ENCODE measurements at regions not wholly inside any gene's neighbourhood (a gene's known extent, or its start where the extent isn't known, plus 50 kb on each side); places are given as distances from the start of the nearest gene placed in this dataset.

DNA sequence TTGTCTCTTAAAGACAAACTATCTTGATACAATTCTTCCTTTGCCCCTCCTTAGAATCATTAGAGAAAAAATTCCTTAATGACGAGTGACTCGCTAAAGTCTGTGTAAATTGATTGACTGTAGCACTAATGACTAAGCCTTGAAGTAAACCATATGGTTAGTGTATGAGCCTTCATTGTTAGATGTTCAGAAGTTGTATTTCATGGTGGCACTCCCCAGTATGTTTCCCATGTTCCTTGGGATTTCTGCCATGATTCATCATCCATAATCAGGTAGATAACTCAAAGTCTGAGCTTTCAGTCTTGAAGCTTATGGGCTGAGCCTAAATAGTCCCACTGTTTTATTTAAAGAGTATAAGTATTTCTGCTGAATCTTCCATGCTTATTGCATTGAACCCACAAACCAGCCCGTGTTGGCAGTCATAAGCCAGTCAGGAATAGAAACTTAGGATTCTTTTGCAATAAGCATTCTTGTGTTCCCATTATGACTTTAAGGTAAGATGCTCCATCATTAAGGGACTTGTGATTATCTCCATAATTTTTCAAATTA lies 371.2 kb upstream of the RARB start:
- DNase-seq = no peak

DNA sequence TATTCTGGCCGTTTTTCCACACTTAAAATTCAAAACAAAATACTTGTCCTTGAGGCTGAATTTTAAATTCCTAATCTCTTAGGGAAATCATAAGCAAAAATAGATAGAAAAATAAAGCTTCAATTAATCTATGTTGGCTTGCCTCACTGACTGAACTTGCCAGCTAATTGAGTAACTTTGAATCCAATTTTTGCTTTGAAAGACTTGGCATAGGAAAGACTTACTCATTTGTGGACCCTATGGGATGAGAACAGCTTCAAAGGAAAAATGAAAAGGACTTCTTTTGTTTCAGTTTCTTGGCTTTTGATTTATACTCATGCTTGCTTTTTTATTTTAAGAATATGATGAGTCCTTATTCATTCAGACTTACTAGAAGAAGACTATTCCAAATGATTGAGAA lies 370.7 kb upstream of the RARB start:
- no peak for DNase-seq

DNA sequence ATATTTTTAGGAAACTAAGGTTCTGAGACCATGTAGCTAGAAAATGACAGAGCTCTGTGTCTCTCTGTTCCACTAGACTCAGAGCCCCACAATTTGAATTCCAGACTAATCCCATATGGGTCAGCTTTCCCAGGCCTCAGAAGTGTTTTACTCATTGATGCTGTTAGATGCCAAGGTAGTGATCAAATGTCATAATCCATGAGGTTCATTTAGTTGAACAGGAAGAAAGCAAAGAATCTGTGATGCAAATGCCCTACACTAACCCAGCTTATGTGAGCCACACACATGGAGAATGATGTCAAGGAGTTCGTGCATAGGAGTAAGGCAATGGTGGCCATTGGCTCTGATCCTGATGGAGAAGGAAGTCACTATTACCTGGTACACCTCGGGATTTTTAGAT lies 363.4 kb upstream of the RARB start:
- DNase-seq = no peak

DNA sequence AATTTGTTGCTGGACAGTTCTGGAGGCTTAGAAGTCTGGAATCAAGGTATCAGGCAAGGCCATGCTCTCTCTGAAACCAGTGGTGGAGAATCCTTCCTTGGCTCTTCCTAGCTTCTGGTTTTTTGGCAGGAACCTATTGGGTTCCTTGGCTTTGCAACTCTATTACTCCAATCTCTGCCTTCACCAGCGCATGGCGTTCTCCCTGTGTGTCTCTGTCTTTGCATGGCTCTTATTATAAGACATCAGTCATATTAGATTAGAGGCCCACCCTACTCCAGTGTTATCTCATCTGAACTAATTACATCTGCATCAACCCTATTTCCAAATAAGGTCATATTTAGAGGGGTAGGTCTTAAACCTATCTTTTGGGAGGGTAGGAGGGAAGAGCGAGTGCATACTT lies 358.1 kb upstream of the RARB start:
- no peak for DNase-seq

DNA sequence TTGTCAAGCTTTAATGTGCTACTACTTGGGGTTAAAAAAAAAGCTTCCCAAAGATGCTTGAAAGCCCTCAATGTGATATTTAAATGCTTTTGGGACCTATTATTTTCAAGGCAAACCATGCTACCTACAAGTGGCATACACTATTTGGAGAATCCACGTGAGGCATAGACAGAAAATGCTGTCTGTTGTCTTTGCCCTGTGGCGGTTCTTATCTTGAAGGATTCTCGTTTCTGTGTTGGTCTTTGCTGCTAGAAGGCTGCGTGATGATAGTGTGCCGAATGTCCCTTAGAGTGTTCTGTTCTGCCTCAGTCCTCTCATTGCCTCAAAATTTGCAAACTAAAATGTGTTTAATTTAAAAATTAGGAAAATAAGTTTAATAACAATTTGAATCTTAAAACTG lies 356.2 kb upstream of the RARB start:
- no peak for DNase-seq

DNA sequence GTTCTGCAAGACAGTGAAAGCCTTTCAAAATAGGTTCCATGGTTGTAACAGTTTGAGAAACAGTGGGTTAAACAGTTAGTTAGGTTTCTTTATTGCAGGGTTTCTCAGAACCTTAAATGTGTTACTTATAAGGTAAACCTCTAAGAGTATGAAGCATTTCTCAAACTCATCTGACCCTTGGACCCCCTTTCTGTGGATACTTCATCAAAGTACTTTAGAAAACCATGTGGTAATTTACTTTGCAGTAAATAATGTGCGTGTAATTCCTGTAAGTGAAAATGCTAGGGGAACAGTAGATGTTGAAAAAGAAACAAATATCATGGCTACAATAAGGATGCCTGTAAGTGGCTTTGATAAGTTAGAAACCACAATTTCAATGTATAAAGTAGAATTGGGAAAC lies 354.6 kb upstream of the RARB start:
- no peak for DNase-seq

DNA sequence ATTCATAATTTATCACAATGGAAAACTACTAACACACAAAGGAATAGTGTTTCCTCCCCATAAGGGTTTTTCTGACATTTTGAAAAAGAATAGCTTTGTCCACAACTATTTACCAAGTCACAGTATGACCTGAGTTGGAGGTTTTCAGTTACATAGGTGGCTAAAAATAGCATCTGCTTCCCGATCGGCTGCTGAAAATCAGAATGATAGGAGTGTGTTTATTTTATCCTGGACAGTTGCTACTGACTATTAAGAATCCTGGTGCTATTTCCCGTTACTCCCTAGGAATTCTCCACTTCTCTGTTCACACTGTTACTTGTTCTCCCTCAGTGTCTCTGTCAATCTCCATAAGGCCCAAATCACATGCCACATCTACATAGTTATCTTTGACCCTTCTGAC lies 353.9 kb upstream of the RARB start:
- DNase-seq = no peak

DNA sequence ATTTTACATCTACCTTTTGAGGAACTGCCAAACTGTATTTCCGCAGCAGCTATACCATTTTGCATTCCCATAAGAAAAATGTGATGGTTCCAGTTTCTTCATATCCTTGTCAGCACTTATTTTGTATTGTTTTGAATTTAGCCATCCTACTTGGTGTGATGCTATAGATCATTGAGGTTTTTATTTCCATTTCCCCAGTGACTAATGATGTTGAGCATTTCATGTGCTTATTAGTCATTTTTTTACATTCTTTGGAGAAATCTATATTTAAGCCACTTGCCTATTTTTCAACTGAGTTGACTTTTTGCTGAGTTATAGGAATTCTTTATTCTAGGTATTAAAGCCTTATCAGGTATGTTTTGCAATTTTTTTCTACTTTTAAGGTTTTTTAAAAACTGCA lies 347.6 kb upstream of the RARB start:
- no peak for DNase-seq

DNA sequence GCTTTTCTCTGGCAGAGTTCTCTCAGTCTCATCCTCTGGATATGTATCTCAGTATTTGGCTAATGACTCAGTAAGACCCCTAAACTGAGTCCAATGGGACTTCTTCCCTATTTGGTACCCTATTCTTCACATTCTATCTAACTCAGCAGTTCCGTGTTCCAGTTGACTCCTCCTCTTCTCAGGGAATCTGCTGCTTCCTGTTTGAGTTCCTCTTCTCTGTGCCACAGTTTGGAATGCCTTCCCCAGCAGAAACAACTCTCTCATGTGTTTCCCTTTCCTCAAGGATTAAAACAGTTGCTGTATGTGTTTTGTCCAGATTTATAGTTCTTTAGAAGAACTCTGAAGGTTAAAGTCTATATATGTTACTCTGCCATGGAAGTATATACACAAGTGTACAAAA lies 344.0 kb upstream of the RARB start:
- no peak for DNase-seq

DNA sequence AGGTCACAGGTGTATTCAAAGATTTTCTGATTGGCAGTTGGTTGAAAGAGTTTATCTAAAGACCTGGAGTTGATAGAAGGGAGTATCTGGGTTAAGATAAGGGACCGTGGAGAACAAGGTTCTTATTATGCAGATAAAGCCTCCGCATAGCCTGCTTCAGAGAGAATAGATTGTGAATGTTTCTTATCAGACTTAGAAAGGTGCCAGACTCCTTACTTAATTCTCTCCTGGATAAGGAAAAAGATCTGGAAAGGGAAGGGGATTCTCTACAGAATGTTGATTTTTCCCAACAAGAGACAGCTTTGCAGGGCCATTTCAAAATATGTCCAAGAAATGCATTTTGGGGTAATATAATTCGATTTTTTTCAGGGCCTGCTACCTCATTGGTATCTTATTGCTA lies 341.3 kb upstream of the RARB start:
- no peak for DNase-seq

DNA sequence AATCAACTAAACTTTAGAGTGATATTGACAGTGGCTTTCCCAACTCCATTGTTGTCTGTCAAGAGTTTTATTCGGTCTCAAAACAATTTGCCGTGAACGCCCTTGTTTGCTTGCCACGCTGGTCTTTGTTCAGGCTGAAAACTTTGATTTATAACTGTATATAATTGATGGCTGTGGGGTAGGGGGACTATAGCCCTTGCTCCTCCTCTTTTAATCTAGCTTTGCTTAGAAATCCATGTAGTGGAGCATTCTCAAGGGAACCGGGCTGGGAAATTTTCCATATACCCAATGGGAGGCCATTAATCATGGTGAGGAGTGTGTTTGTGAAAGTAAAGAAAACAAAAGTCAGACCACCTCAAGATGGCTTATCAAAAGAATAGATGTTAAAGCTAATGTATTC lies 339.8 kb upstream of the RARB start:
- DNase-seq = no peak

DNA sequence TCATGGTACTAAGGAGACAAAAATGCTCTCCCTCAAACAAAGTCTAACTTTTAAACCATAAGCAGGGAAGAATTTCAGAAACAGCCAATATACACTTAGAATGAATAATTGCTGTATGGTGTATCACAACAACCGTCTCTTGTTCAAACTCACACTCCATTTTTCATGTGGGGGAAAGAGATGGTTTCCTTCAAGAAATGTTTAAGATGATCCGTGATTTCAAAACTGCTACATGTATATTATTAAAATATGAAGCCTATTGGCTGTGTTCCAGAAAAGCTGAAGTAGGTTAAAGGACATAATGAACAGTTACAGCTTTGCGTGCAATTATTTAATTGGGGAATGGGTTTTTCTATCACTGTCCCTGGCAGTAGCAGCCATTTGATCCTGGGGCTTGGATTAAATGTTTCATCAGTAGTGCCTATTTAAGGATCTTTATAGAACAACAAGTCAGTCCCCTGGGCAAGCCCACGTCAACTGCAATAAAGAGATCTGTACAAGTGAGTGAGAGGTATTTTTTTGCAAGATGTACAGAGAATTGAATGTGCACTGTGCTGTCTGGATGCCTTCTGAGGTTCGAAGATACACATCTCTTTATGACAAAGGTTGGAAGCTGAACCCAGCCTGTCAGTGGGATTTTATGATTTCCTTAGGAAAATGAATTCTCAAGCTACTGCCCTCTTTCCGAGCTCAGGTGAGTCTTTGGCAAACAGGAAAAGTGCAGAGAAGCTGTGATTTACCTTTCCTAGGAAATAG lies 337.2 kb upstream of the RARB start:
- DNase-seq = no peak

DNA sequence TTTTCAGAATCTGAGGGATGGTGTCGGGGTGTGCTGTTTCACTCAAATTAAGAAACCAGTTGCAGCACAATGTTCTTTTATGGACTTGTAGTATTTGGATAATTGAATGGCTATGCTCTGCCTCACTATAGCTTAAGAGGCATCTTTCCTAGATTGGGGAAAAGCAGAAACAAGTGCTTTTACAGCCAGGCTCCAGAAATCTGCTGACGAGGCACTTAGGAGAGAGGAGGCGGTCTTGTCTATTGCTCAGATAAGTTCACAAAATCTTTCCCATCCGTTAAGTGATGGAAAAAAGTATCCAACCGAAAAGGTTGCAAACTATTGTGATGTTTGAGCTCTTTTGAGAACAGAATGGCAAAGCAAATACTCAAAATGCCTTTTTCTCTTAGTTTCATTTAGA lies 336.1 kb upstream of the RARB start:
- no peak for DNase-seq

DNA sequence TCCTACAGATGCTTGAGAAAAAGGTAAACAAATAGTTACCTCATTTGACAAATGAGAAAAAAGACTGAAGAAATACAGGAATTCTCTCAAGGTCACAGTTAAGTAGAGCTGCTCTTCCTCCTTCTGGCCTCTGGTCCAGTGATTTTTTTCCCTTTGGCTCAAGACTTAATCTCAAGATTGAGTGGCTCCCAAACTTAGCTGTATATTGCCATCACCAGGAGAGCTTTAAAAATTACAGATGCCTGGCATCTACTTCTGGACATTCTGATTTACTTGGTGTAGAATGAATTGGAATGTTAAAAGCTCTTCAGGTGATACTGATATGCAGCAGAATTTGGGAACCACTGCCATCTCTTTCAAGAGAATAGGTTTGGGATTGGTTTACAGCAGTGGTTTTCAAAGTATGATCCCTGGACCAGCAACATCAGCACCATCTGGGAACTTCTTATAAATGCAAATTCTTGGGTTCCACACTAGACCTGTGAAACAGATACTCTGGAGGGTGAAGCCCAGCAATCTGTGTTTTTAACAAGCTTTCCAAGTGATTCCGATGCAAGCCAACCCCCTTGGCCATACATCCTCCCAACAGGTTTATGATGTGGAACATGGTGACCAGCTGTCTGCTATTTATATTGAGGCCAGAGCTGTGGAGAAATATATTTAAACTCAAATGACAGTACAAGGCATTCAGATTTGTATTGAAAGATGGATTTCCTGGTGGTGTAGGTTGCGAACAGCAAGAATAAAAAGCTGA lies 333.0 kb upstream of the RARB start:
- no peak for DNase-seq

DNA sequence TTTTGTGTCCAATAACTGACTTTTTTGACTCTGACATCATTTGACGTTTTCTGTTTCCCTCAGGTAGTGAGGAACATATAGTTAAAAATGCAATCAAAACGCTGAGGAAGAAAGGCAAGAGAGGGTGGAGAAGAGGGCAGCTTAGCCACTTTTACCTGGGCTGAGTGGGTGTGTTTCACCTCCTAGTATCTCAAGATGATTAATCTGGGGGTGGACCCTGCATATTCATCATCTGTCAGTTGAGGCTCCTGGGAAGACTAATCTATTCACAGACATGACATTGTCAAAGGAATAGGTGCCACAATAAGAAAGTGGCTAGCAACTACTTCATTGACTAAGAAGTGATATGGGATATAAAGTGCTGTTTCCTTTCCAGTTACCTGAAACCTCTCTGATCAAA lies 331.5 kb upstream of the RARB start:
- DNase-seq = no peak

DNA sequence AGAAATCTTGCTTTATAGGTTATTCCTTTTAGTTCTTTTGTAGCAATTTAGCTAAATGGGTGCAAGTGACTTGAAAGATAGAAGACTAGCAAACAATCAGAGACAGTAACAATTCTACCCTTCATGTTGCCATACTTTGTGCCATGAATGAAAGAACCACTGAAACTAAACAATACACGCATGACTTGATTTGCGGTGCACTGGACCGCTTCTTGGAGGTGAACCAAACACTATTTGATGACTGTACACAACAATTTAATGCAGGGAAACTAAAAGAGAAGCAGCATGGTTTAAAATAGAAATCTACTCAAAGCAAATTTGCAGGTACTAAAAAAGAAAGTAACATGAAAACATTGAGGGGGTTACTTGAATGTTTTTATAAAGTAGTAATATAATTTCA lies 331.0 kb upstream of the RARB start:
- no peak for DNase-seq

DNA sequence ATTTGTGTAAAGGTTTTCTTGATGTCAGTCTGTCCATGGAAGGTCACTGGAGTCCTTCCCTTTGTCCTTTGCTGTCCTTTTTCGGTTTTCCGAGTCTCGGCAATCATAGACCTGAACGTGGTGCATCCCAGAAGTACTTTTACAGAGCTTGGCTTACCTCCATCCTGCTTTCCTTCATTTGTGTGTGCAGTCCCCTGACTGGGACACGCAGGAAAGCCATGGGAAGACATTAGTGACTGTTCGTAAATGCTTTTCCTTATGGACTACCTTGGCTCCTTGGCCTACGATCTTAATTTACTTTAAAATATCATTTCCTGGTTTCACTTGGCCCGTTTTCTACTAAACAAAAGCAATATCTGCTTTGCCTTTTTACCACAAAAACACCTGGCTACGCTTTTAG lies 328.4 kb upstream of the RARB start:
- DNase-seq = no peak

DNA sequence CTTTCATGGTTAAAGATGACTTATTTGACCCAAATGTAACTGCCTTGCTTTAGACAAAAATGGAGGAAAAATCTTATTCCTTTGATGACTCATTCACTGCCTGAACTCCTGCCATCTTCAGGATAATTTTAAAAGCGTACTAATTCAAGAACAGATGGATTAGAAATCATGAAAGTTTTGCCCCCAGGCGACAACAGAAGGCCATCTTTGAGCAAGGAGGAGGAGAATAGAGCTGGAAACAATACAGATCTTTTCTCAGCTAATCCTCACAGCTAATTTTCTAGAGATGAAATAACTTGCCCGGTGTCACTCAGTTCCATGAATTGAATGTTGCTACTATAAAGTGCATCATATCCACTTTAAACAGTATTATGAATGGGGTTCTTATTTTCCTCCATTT lies 324.7 kb upstream of the RARB start:
- no peak for DNase-seq

DNA sequence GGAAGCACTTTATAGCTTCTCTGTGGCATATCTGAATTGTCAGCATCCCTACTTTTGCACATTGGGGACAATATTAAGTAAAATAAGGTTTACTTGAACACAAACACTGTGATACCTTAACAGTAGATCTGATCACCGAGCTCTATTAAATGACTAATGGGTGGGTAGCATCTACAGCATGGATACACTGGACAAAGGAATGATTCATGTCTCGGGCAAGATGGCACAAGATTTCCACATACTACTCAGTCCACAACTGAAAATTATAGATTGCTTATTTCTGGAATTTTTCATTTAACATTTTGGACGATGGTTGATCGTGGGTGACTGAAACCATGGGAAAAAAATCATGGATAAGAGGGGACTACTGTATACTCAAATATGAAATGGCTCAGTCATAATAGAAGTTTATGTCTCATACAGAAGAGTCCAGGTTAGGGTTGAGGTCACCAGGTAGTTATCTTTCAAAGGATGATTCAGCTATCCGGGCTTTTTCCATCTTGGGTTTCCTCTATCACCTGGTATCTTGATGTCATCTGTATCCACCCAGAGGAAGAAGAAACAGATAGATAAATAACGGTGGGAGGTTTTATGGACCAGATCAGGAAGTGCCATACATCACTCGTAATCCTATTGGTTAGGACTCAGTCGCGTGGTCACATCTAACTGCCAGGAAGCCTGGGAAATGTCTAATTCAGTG lies 320.0 kb upstream of the RARB start:
- DNase-seq = no peak

DNA sequence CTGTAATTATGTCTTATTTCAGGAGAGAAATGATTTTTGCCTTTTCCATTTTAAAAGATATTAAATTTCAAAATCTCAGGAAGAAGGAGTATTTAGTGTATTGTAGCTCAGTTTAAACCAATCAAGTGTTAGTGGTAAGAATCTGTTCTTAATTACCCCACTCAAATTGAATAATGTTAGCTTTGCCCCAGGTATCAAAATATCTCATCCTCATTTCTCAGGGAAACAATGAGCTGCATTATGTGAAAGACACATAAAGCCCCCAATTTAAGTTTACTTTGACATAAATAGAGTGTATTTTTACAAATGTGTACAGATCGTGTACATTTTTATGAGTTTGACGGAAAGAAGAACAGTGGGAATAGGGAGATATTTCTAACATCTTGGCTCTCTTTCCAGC lies 317.4 kb upstream of the RARB start:
- DNase-seq = no peak

DNA sequence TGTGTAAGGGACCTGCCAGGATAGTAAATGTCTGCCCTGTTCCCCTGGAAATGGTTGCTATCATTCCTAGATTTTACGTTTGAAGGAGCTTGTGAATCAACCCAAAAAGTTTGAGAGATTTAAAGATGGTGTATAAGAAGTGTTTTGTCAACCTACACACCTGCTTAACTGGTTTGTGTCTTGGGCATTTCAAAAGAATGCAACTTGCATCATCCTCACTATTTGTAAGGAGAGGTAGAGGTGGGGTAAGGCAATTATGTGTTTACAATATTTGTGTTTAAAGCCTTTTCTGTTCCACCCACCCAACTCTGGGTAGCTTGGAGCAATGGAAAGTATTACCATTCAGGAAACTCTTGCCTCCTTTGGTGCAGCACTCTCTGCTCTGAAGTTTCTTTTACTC lies 314.2 kb upstream of the RARB start:
- DNase-seq = no peak

DNA sequence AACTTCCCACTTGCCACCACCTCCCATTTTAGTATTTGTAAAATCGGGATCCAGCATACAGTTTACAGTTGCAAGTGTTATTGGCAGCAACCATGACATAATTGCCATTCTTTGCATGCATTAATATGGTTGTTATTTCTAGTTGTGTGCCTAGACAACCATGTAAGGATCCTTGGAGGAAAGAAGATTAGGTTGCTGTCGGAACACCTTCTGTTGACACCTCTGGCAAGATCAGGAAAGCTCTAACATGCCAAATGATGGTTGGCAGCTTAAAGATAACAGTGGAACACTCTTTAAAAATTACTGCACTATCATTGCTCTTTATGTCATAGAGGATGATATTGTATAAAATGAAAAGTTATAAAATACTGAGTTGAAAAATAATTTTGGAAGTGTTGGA lies 313.5 kb upstream of the RARB start:
- DNase-seq = no peak

DNA sequence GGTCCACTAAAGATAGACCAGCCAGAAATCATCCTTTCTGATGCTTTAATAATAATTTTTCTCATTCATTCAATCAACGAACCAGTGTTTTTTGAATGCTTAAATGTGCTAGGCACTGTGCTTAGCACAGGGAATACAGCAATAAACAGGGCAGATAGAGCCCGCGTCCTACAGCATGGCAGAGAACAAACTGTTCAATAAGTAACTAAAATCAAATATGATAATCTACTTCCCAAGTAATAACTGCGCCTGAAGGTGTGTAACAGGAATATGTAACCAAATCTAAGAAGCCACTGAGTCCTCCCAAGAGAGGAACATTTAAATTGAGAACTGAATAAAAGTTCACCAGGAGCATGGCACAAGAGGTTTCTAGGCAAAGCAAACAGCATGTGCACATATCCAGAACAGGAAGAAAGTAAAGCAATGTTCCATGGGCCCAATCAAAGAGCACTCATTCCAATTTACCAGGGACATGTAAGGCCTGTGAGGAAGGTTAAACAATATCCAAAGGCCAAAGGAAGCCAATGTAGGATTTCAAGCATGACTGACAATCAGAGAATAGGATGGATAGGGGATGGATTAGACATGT lies 311.0 kb upstream of the RARB start:
- no peak for DNase-seq

DNA sequence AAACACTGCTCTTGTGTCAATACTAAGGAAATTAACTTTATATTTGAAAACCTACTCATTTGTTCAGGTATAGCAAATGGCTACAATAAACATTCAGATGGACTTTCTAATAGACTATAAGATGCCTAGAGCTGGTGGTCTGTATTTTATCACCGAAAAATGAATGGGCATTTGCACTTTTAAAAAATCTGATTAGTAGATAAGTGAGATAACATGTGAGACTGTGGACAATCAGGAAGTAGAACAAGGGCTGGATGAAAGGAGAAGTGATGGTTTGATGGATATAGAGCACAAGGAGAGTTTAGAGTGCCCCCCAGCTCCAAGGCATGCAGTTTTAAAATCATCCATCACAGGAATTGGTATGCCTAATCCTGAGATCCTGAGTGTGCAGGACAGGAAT lies 308.4 kb upstream of the RARB start:
- DNase-seq = no peak

All from CD4-positive, alpha-beta T cell treated with Interleukin-4 for 1 hour (primary cell).